T-helper 17 cell (primary cell): ENCODE measurements at regions not wholly inside any gene's neighbourhood (a gene's known extent, or its start where the extent isn't known, plus 50 kb on each side); places are given as distances from the start of the nearest gene placed in this dataset.

ENCODE experiments used
- ATAC-seq: fragments of 150-1000 bp; cut with Tn5 transposase; 2 replicates; pipeline ENCODE4 v1.10.0; 2021; ENCODE audit warnings: mild to moderate bottlenecking, moderate library complexity
- DNase-seq, 3 donors: peaks; one replicate each; pipeline versions ENCODE4 v3.0.0 to v3.0.0-alpha.2; 2020 to 2021
- H3K9me3 ChIP-seq: one replicate; pipeline ENCODE4 v1.7.0; 2013; ENCODE audit warnings: low read length, mild to moderate bottlenecking; ENCODE audit not compliant: control insufficient read depth, poor library complexity, severe bottlenecking
- H3K27ac Mint-ChIP-seq: one replicate; pipeline ENCODE4 v1.8.0; 2022; ENCODE audit warnings: mild to moderate bottlenecking, moderate library complexity, mixed read lengths
- H3K27me3 Mint-ChIP-seq: one replicate; pipeline ENCODE4 v1.8.0; 2022; ENCODE audit warnings: mixed read lengths
- H3K36me3 Mint-ChIP-seq: one replicate; pipeline ENCODE4 v1.8.0; 2022; ENCODE audit warnings: low read depth, mixed read lengths
- H3K4me1 Mint-ChIP-seq: one replicate; pipeline ENCODE4 v1.8.0; 2022; ENCODE audit warnings: mild to moderate bottlenecking, mixed read lengths
- H3K4me3 Mint-ChIP-seq: one replicate; pipeline ENCODE4 v1.8.0; 2022; ENCODE audit warnings: mild to moderate bottlenecking, moderate library complexity, mixed read lengths

DNA sequence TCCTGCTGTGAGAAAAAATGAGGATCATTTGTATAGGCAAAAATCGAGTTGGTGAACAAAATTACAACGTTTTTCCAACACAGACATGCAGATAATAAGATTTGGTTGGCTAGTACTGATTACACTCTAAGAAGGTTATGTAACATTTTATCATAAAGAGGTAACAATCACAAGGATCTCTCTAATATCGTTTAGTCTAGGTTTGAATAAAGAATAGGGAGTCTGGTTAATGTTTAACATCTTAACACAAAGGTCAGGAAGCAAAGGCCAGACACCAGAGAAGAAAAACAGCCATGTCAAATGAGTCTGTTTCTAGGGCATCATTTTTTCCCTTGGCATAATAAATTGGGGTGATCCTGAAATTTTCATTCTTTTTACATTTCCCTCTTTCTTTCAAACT is 207.4 kb upstream of the CHRM3 start:
- H3K4me1 Mint-ChIP-seq: no peaks in the 10 kb centered on the region
- H3K9me3 ChIP-seq: no peaks in the 10 kb centered on the region
- DNase-seq (no peak), ATAC-seq (no peak)
- H3K36me3 Mint-ChIP-seq: no peaks in the 10 kb centered on the region
- no peaks in the 10 kb centered on the region for H3K27me3 Mint-ChIP-seq
- no peak overlapping the region for H3K4me3 Mint-ChIP-seq
- no peak overlapping the region for H3K27ac Mint-ChIP-seq

DNA sequence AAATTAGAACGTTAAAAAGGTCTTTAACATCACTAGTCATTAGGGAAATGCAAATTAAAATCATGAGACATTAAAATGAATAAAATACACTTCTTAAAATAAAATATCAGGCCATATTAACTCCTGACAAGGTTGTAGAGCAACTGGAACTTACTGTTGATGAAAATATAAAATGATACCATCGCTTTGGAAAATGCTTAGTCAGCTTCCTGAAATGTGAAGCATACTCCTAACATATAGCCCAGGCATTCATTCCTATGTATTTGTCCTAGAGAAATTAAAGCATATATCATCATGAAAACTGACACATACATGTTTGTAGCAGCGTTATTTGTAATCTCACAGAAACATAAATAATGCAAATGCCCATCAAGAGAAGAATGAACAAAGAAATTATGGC is 211.5 kb upstream of the CHRM3 start:
- H3K27me3 Mint-ChIP-seq: no peaks in the 10 kb centered on the region
- H3K4me1 Mint-ChIP-seq: no peaks in the 10 kb centered on the region
- no peak overlapping the region for H3K27ac Mint-ChIP-seq
- no peaks in the 10 kb centered on the region for H3K36me3 Mint-ChIP-seq
- no peak for ATAC-seq
- no peak overlapping the region for H3K4me3 Mint-ChIP-seq
- no peak for DNase-seq
- no peaks in the 10 kb centered on the region for H3K9me3 ChIP-seq

GRCh38 chr1:239170828-239171227 is 215.5 kb upstream of the CHRM3 start:
- DNase-seq: no peak
- no peaks in the 10 kb centered on the region for H3K36me3 Mint-ChIP-seq
- no peaks in the 10 kb centered on the region for H3K4me1 Mint-ChIP-seq
- no peak for ATAC-seq
- no peaks in the 10 kb centered on the region for H3K27me3 Mint-ChIP-seq
- no peak overlapping the region for H3K4me3 Mint-ChIP-seq
- H3K9me3 ChIP-seq: no peaks in the 10 kb centered on the region
- H3K27ac Mint-ChIP-seq: no peak overlapping the region

GRCh38 chr1:239169276-239169675 is 217.1 kb upstream of the CHRM3 start:
- DNase-seq (no peak), ATAC-seq (no peak)
- Mint-ChIP-seq H3K27ac (no peak overlapping the region), H3K27me3 (no peaks in the 10 kb centered on the region), H3K4me1 (no peaks in the 10 kb centered on the region), H3K36me3 (no peaks in the 10 kb centered on the region), H3K4me3 (no peak overlapping the region)
- no peaks in the 10 kb centered on the region for H3K9me3 ChIP-seq

GRCh38 chr1:239164451-239165180 is 221.8 kb upstream of the CHRM3 start:
- no peak overlapping the region for H3K27ac Mint-ChIP-seq
- no peak for DNase-seq
- H3K9me3 ChIP-seq: no peaks in the 10 kb centered on the region
- no peak overlapping the region for H3K4me3 Mint-ChIP-seq
- H3K27me3 Mint-ChIP-seq: no peaks in the 10 kb centered on the region
- no peak for ATAC-seq
- no peaks in the 10 kb centered on the region for H3K4me1 Mint-ChIP-seq
- no peaks in the 10 kb centered on the region for H3K36me3 Mint-ChIP-seq

- no peaks in the 10 kb centered on the region for H3K36me3 Mint-ChIP-seq
- no peak overlapping the region for H3K27ac Mint-ChIP-seq
- no peak overlapping the region for H3K4me3 Mint-ChIP-seq
- H3K27me3 Mint-ChIP-seq: no peaks in the 10 kb centered on the region
- H3K4me1 Mint-ChIP-seq: no peaks in the 10 kb centered on the region
- ATAC-seq (no peak), DNase-seq (no peak)
- H3K9me3 ChIP-seq: no peaks in the 10 kb centered on the region
Measured at GRCh38 chr1:239155466-239156091, 230.8 kb upstream of the CHRM3 start.

GRCh38 chr1:239151937-239152336 is 234.4 kb upstream of the CHRM3 start:
- ATAC-seq: no peak
- H3K27me3 Mint-ChIP-seq: no peaks in the 10 kb centered on the region

DNA sequence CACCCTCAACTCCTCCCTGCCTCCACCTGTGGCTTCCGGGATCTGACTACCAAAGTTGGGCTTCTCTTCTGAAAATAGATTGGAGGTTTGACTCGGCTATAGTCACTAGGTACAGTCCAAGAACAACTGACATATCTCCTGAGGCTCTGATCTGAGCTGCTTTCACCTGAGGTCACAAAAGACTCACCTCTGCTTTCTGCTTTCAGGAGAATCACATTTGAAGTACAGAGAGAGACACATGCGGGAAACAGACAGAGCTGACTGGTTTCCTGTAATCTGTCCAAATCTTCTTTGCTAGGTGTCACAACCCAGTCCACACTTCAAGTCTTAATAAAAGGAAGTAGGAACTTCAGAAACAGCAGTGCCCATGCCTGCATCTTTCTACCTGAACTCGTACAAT is 245.4 kb upstream of the CHRM3 start:
- no peak for DNase-seq
- no peaks in the 10 kb centered on the region for H3K9me3 ChIP-seq
- H3K4me3 Mint-ChIP-seq: no peak overlapping the region
- ATAC-seq: no peak
- no peak overlapping the region for H3K27ac Mint-ChIP-seq
- H3K36me3 Mint-ChIP-seq: no peaks in the 10 kb centered on the region
- no peaks in the 10 kb centered on the region for H3K27me3 Mint-ChIP-seq
- no peaks in the 10 kb centered on the region for H3K4me1 Mint-ChIP-seq

More at GRCh38 chr1:239151937-239152336, 234.4 kb upstream of the CHRM3 start:
- H3K36me3 Mint-ChIP-seq: no peaks in the 10 kb centered on the region
- no peak overlapping the region for H3K4me3 Mint-ChIP-seq
- DNase-seq: no peak
- H3K27ac Mint-ChIP-seq: no peak overlapping the region
- H3K4me1 Mint-ChIP-seq: no peaks in the 10 kb centered on the region
- H3K9me3 ChIP-seq: no peaks in the 10 kb centered on the region

- Mint-ChIP-seq H3K4me3 (no peak overlapping the region), H3K4me1 (no peaks in the 10 kb centered on the region), H3K27ac (no peak overlapping the region), H3K27me3 (no peaks in the 10 kb centered on the region), H3K36me3 (no peaks in the 10 kb centered on the region)
- DNase-seq (no peak), ATAC-seq (no peak)
- no peaks in the 10 kb centered on the region for H3K9me3 ChIP-seq
Measured at GRCh38 chr1:239139801-239140200, 246.6 kb upstream of the CHRM3 start.

- Mint-ChIP-seq H3K4me1 (no peaks in the 10 kb centered on the region), H3K27ac (no peak overlapping the region)
- no peak for ATAC-seq
Measured at GRCh38 chr1:239128541-239128940, 257.8 kb upstream of the CHRM3 start.

DNA sequence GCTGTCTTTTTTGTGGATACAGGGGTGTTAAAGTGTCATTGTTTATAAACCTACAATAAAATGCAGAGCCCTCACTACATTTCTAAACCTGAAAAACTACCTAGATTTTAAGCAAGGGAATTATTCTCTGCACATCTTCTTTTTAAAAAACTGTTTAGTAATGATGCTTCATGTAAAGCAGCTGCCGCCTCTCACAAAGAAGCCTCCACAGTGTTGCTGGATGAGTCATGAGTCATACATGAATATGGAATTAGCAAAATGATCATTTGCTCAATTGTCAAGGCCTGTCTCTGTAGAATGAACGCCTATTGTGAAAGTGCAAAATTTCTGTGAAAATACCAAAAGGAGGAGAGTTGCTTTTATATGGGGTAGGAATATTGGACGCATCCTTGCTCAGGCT is 259.5 kb upstream of the CHRM3 start:
- Mint-ChIP-seq H3K27me3 (no peaks in the 10 kb centered on the region), H3K4me1 (no peaks in the 10 kb centered on the region), H3K4me3 (no peak overlapping the region), H3K36me3 (no peaks in the 10 kb centered on the region), H3K27ac (no peak overlapping the region)
- no peaks in the 10 kb centered on the region for H3K9me3 ChIP-seq
- ATAC-seq: no peak
- DNase-seq: no peak

More at GRCh38 chr1:239128541-239128940, 257.8 kb upstream of the CHRM3 start:
- no peaks in the 10 kb centered on the region for H3K9me3 ChIP-seq
- Mint-ChIP-seq H3K27me3 (no peaks in the 10 kb centered on the region), H3K4me3 (no peak overlapping the region), H3K36me3 (no peaks in the 10 kb centered on the region)
- no peak for DNase-seq

GRCh38 chr1:239125893-239126292 is 260.5 kb upstream of the CHRM3 start:
- no peak for ATAC-seq
- Mint-ChIP-seq H3K27me3 (no peaks in the 10 kb centered on the region), H3K4me1 (no peaks in the 10 kb centered on the region), H3K27ac (no peak overlapping the region), H3K4me3 (no peak overlapping the region), H3K36me3 (no peaks in the 10 kb centered on the region)
- no peaks in the 10 kb centered on the region for H3K9me3 ChIP-seq
- DNase-seq: no peak

DNA sequence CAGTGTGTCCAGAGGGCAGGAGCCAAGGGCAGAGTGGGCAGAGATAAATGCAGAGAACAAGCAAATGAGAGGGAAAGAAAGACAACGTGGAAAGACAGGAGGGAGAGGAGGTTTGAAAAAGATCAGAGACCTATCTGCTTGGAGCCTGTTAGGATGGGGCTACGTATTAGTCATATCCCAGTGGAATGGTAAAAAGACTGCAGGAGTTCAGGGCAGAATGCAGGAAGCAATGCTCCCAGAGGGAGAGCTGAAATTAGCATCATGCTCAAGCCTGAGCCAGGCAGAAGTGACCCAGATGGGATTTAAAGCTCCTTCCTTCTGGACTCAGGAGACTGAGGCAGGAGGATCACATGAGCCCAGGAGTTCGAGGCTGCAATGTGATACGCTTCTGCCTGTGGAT is 261.3 kb upstream of the CHRM3 start:
- no peak for DNase-seq
- H3K4me1 Mint-ChIP-seq: no peaks in the 10 kb centered on the region
- no peaks in the 10 kb centered on the region for H3K27me3 Mint-ChIP-seq
- H3K27ac Mint-ChIP-seq: no peak overlapping the region
- no peaks in the 10 kb centered on the region for H3K36me3 Mint-ChIP-seq
- H3K4me3 Mint-ChIP-seq: no peak overlapping the region
- ATAC-seq: no peak
- H3K9me3 ChIP-seq: no peaks in the 10 kb centered on the region

GRCh38 chr1:239123260-239123659 is 263.1 kb upstream of the CHRM3 start:
- DNase-seq (no peak), ATAC-seq (no peak)
- no peaks in the 10 kb centered on the region for H3K9me3 ChIP-seq
- no peaks in the 10 kb centered on the region for H3K36me3 Mint-ChIP-seq
- no peak overlapping the region for H3K4me3 Mint-ChIP-seq
- no peaks in the 10 kb centered on the region for H3K4me1 Mint-ChIP-seq
- no peak overlapping the region for H3K27ac Mint-ChIP-seq
- no peaks in the 10 kb centered on the region for H3K27me3 Mint-ChIP-seq
